Upper lobe of left lung (tissue), 6 donors: ENCODE measurements at regions not wholly inside any gene's neighbourhood (a gene's known extent, or its start where the extent isn't known, plus 50 kb on each side); places are given as distances from the start of the nearest gene placed in this dataset.

ENCODE experiments used
- ATAC-seq, 2 donors: fragments of 200-7000 bp; cut with Tn5 transposase; one replicate each; pipeline ENCODE4 v1.9.1; 2022; ENCODE audit warnings: mild to moderate bottlenecking in 2 of 2, moderate library complexity in 2 of 2; ENCODE audit not compliant: low FRiP score in 2 of 2
- DNase-seq, 2 donors: peaks; one replicate each; pipeline ENCODE4 v3.0.0-alpha.2; 2019 to 2020
- H3K27ac ChIP-seq, 4 donors: fragments of 200-600 bp; sonication (generic); one replicate each; pipeline ENCODE4 v1.5.1; 2016 to 2019
- H3K27me3 ChIP-seq, 4 donors: fragments of 200-600 bp; sonication (generic); one replicate each; pipeline ENCODE4 v1.5.1; 2017 to 2019
- H3K36me3 ChIP-seq, 4 donors: fragments of 200-600 bp; sonication (generic); one replicate each; pipeline ENCODE4 v1.5.1; 2016 to 2019
- H3K4me1 ChIP-seq, 4 donors: fragments of 200-600 bp; sonication (generic); one replicate each; pipeline ENCODE4 v1.5.1; 2018 to 2019
- H3K4me3 ChIP-seq, 4 donors: fragments of 200-600 bp; sonication (generic); one replicate each; pipeline ENCODE4 v1.5.1; 2017 to 2019; ENCODE audit warnings: mild to moderate bottlenecking in 2 of 4, moderate library complexity in 1 of 4
- H3K9me3 ChIP-seq, 4 donors: fragments of 200-600 bp; sonication (generic); one replicate each; pipeline ENCODE4 v1.5.1; 2018 to 2019
- EP300 ChIP-seq, 4 donors: sonication (generic); formaldehyde crosslinking; IDR thresholded peaks; one replicate each; pipeline ENCODE4 v1.5.1; 2017; ENCODE audit warnings: antibody characterized with exemption in 4 of 4, control low read depth in 2 of 4
- POLR2A ChIP-seq, 4 donors: fragments of 450-650 bp; IDR thresholded peaks; one replicate each; pipeline ENCODE4 v1.5.1; 2016 to 2017; ENCODE audit warnings: antibody characterized with exemption in 4 of 4, mild to moderate bottlenecking in 2 of 4
- POLR2AphosphoS5 ChIP-seq, 2 donors: sonication (generic); formaldehyde crosslinking; IDR thresholded peaks; one replicate each; pipeline ENCODE4 v1.5.1; 2017; ENCODE audit warnings: antibody characterized with exemption in 2 of 2
- WGBS, 2 donors: methylation state at CpG; one replicate each; pipeline ENCODE4 v1.1.5; 2017 to 2018; 5-methylcytosine and 5-hydroxymethylcytosine counted together
- TF ChIP-seq, protein P1 (sequence below), 6 experiments: fragments of 450-650 bp in 4 of 6; fragments of 200-600 bp in 2 of 6; sonication (generic) in 2 of 6; IDR thresholded peaks; one replicate each; pipeline ENCODE4 v1.5.1; 2016 to 2019; ENCODE audit warnings: antibody characterized with exemption in 6 of 6
- donor health status: DM: no; HTN: no; CAD: no; lungs with moderate emphysema.
- donor health status: DM: no; HTN: yes; CAD: no; lungs with severe emphysema.

DNA sequence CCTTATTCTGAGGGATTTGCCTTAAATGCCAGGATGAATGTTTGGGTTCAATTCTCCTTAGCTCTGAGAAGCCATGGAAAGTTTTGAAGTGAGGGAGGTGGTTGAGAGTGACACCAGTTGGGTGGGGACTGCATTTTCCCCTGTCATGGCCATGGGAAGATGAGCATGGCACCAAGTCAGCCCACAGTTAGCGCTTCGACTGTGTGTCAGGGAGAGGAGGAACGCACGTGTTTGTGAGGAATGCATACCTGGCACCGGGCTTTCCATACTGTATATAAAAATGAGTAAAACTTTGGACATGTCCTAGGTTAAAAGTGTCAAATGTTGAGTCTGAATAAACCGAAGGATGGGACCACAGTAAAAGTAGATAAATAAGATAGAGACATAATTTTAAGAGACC is 187.5 kb upstream of the KL start:
- ATAC-seq (no peak), DNase-seq (no peak)
- peaks cover 0 to 1% (median 0%) of the 10 kb centered on the region in 4 donors for H3K9me3 ChIP-seq
- TF ChIP-seq POLR2AphosphoS5 (IDR thresholded peaks at IDR 0.05) (no peak), POLR2A (IDR thresholded peaks at IDR 0.05) (no peak), EP300 (IDR thresholded peaks at IDR 0.05) (no peak)
- TF ChIP-seq, protein P1, sequence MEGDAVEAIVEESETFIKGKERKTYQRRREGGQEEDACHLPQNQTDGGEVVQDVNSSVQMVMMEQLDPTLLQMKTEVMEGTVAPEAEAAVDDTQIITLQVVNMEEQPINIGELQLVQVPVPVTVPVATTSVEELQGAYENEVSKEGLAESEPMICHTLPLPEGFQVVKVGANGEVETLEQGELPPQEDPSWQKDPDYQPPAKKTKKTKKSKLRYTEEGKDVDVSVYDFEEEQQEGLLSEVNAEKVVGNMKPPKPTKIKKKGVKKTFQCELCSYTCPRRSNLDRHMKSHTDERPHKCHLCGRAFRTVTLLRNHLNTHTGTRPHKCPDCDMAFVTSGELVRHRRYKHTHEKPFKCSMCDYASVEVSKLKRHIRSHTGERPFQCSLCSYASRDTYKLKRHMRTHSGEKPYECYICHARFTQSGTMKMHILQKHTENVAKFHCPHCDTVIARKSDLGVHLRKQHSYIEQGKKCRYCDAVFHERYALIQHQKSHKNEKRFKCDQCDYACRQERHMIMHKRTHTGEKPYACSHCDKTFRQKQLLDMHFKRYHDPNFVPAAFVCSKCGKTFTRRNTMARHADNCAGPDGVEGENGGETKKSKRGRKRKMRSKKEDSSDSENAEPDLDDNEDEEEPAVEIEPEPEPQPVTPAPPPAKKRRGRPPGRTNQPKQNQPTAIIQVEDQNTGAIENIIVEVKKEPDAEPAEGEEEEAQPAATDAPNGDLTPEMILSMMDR (IDR thresholded peaks at IDR 0.05): no peak
- H3K36me3 ChIP-seq: no peaks in the 10 kb centered on the region
- no peak overlapping the region for H3K4me3 ChIP-seq
- H3K4me1 ChIP-seq: no peaks in the 10 kb centered on the region
- H3K27ac ChIP-seq: no peak overlapping the region
- WGBS, 2 donors: 95 to 97% methylated on average over 6 of the region's 6 CpGs
- H3K27me3 ChIP-seq: no peaks in the 10 kb centered on the region

DNA sequence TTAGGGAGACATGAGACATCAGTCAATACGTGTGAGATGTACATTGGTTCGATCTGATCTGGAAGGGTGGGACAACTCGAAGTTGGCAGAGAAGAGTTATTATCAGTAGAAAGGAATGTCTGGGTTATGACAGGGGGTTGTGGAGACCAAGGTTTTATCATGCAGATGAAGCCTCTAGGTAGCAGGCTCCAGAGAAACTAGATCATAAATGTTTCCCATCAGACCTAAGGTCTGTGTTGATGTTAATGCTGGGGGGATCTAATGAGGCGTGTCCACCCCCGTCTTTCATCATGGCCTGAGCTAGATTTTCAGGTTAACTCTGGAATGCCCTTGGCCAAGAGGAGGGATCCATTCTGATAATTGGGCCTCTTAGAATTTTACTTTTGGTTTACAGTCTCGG is 187.0 kb upstream of the KL start:
- Histone ChIP-seq H3K9me3 (peaks cover 0 to 5% (median 0%) of the 10 kb centered on the region in 4 donors), H3K36me3 (no peaks in the 10 kb centered on the region), H3K27me3 (no peaks in the 10 kb centered on the region), H3K4me1 (no peaks in the 10 kb centered on the region), H3K27ac (no peak overlapping the region), H3K4me3 (no peak overlapping the region)
- DNase-seq (no peak), ATAC-seq (no peak)
- no peak for TF ChIP-seq POLR2AphosphoS5 (IDR thresholded peaks at IDR 0.05)
- no peak for TF ChIP-seq POLR2A (IDR thresholded peaks at IDR 0.05)
- no peak for TF ChIP-seq EP300 (IDR thresholded peaks at IDR 0.05)
- TF ChIP-seq, protein P1 (IDR thresholded peaks at IDR 0.05): no peak
- 80 to 81% methylated on average over 6 of the region's 6 CpGs for WGBS, 2 donors

GRCh38 chr13:32829676-32830335 is 186.4 kb upstream of the KL start:
- Histone ChIP-seq H3K9me3 (peaks cover 0 to 10% (median 1%) of the 10 kb centered on the region in 4 donors), H3K27ac (no peak overlapping the region), H3K4me3 (no peak overlapping the region), H3K4me1 (no peaks in the 10 kb centered on the region), H3K36me3 (no peaks in the 10 kb centered on the region), H3K27me3 (no peaks in the 10 kb centered on the region)
- 76 to 79% methylated on average over 8 of the region's 8 CpGs for WGBS, 2 donors
- ATAC-seq: no peak
- no peak for DNase-seq
- TF ChIP-seq EP300 (IDR thresholded peaks at IDR 0.05) (no peak), POLR2A (IDR thresholded peaks at IDR 0.05) (no peak), POLR2AphosphoS5 (IDR thresholded peaks at IDR 0.05) (no peak)
- TF ChIP-seq, protein P1 (IDR thresholded peaks at IDR 0.05): no peak

DNA sequence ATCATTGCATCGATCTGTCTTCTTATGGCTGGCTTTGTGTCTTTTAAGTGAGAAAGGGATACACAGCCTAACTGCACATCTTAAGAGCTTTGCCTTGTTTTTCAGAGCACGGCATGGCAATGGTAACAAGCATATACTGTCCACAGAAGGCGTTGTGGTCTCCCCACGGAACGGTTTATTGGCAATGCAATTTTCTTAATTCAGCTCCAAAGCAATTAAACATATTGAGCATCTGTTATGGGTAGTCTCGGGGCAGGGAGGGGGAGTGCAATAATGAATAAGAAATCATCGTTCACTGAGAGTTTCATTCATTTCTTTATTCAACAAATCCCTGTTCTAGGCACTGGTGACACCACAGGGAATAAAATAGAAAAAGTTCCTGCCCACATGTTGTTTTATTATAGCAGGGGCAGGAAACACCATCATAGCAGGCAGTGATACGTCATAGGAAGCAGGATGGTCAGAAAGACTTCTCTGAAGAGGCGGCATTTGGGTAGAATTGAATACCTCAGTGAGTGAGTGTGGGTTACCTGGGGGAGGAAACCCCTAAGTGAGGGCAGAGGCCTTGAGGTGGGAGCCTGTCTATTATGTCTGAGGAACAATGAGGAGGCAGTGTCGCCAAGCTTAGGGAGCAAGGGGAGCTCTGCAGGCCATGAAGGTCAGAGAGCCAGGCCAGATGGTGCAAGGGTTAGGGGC is 185.7 kb upstream of the KL start:
- no peak for ATAC-seq
- TF ChIP-seq, protein P1 (IDR thresholded peaks at IDR 0.05): no peak
- no peak for TF ChIP-seq POLR2AphosphoS5 (IDR thresholded peaks at IDR 0.05)
- TF ChIP-seq POLR2A (IDR thresholded peaks at IDR 0.05): no peak
- H3K27ac ChIP-seq: no peak overlapping the region
- no peaks in the 10 kb centered on the region for H3K36me3 ChIP-seq
- H3K4me3 ChIP-seq: no peak overlapping the region
- no peaks in the 10 kb centered on the region for H3K27me3 ChIP-seq
- no peak for DNase-seq
- 90 to 91% methylated on average over 10 of the region's 10 CpGs for WGBS, 2 donors
- H3K4me1 ChIP-seq: no peaks in the 10 kb centered on the region
- peaks cover 0 to 11% (median 2%) of the 10 kb centered on the region in 4 donors for H3K9me3 ChIP-seq
